Transverse colon (tissue), 4 donors: ENCODE measurements at regions not wholly inside any gene's neighbourhood (a gene's known extent, or its start where the extent isn't known, plus 50 kb on each side); places are given as distances from the start of the nearest gene placed in this dataset.

ENCODE experiments used
- DNase-seq: peaks from one replicate; pipeline ENCODE4 v3.0.0-alpha.2; 2019
- H3K27ac ChIP-seq, 4 donors: fragments of 200-600 bp; sonication (generic); 2 replicates each; pipeline ENCODE4 v1.5.1; 2016 to 2018; ENCODE audit warnings: inconsistent platforms in 4 of 4
- H3K27me3 ChIP-seq: fragments of 200-600 bp; sonication (generic); 2 replicates; pipeline ENCODE4 v1.5.1; 2017; ENCODE audit warnings: inconsistent platforms
- H3K36me3 ChIP-seq, 4 donors: fragments of 200-600 bp; sonication (generic); 2 replicates each; pipeline ENCODE4 v1.5.1; 2017 to 2019; ENCODE audit warnings: inconsistent platforms in 4 of 4
- H3K4me1 ChIP-seq, 4 donors: fragments of 200-600 bp; sonication (generic); 2 replicates each; pipeline ENCODE4 v1.5.1; 2017 to 2020; ENCODE audit warnings: inconsistent platforms in 4 of 4
- H3K4me3 ChIP-seq, 4 donors: fragments of 200-600 bp; sonication (generic); 1 replicate in 1 of 4; 2 replicates in 3 of 4; pipeline versions ENCODE4 v1.5.1 to v1.6.1; 2017 to 2019; ENCODE audit warnings: inconsistent platforms in 4 of 4
- H3K9me3 ChIP-seq, 2 donors: fragments of 200-600 bp; sonication (generic); 2 replicates each; pipeline ENCODE4 v1.5.1; 2017 to 2019; ENCODE audit warnings: inconsistent platforms in 2 of 2
- EP300 ChIP-seq: sonication (generic); formaldehyde crosslinking; IDR thresholded peaks from one replicate; pipeline ENCODE4 v1.6.1; 2017; ENCODE audit warnings: antibody characterized with exemption, low read depth
- POLR2A ChIP-seq: fragments of 450-650 bp; IDR thresholded peaks from one replicate; pipeline ENCODE4 v1.6.1; 2016; ENCODE audit warnings: antibody characterized with exemption, mild to moderate bottlenecking, moderate library complexity
- POLR2AphosphoS5 ChIP-seq, 3 donors: sonication (generic); formaldehyde crosslinking; IDR thresholded peaks; one replicate each; pipeline ENCODE4 v1.6.1; 2016; ENCODE audit warnings: antibody characterized with exemption in 3 of 3
- WGBS, 2 donors: methylation state at CpG; one replicate each; pipeline ENCODE4 v1.1.5; 2018; ENCODE audit warnings: low coverage in 1 of 2; 5-methylcytosine and 5-hydroxymethylcytosine counted together
- in situ Hi-C, 4 donors: fragments of 200-750 bp; cut with MboI; loops; one replicate each; pipeline versions ENCODE4 v1.15.0 to v1.15.1; 2017; ENCODE audit warnings: low sequenced_read_pairs in 3 of 4, low pct_ligation_motif_present in 1 of 4, low pct_unique_long_range_greater_than_20kb in 1 of 4
- intact Hi-C: fragments of 100-400 bp; cut with DNase I; formaldehyde crosslinking; loops from one replicate; pipeline ENCODE4 v1.15.1; 2023; ENCODE audit warnings: low total_unique reads
- TF ChIP-seq, protein P1 (sequence below), 5 experiments: fragments of 200-600 bp in 3 of 5; fragments of 450-650 bp in 2 of 5; sonication (generic) in 3 of 5; IDR thresholded peaks; 1 replicate in 2 of 5; 2 replicates in 3 of 5; pipeline ENCODE4 v1.5.1; 2016 to 2017; ENCODE audit warnings: antibody characterized with exemption in 5 of 5, inconsistent platforms in 3 of 5, mild to moderate bottlenecking in 2 of 5, moderate library complexity in 1 of 5

DNA sequence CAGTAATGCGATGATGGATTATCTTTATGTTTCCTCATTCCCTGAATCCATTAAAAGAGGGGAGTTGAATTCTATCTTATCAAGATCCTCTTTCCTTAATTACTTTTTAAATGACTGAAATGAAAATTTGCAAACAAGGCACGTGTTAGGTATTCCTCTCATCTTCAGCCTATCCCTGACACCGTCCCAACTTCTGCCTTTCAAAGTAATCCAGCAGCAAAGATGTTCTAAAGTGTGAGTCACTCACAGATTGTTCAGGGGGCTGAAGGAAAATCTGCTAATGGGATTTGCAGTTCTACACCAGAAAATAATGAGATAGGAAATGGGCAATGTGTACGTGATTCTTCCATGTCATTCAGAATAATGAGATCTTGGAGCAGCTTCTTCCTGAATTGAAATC, 403.0 kb downstream of the ARHGEF28 start:
- TF ChIP-seq EP300, result no peak
- TF ChIP-seq POLR2A, result no peak
- no peak for TF ChIP-seq POLR2AphosphoS5 (IDR thresholded peaks at IDR 0.05)
- TF ChIP-seq, protein P1, sequence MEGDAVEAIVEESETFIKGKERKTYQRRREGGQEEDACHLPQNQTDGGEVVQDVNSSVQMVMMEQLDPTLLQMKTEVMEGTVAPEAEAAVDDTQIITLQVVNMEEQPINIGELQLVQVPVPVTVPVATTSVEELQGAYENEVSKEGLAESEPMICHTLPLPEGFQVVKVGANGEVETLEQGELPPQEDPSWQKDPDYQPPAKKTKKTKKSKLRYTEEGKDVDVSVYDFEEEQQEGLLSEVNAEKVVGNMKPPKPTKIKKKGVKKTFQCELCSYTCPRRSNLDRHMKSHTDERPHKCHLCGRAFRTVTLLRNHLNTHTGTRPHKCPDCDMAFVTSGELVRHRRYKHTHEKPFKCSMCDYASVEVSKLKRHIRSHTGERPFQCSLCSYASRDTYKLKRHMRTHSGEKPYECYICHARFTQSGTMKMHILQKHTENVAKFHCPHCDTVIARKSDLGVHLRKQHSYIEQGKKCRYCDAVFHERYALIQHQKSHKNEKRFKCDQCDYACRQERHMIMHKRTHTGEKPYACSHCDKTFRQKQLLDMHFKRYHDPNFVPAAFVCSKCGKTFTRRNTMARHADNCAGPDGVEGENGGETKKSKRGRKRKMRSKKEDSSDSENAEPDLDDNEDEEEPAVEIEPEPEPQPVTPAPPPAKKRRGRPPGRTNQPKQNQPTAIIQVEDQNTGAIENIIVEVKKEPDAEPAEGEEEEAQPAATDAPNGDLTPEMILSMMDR (IDR thresholded peaks at IDR 0.05), result no peak
- Histone ChIP-seq H3K9me3 (no peaks in the 10 kb centered on the region), H3K27ac (no peak overlapping the region), H3K4me3 (no peak overlapping the region), H3K27me3 (no peaks in the 10 kb centered on the region), H3K36me3 (no peaks in the 10 kb centered on the region), H3K4me1 (no peaks in the 10 kb centered on the region)
- 88 to 90% methylated on average over 4 of the region's 4 CpGs for WGBS, 2 donors
- intact Hi-C loops, result no loop called here
- in situ Hi-C loops, result loop anchor here in 2 of 4 donors (25.0 kb wide), 1 partner anchor 608 kb away; the partner anchor contains the start of gene ENC1 (in 2 of the 2)
- DNase-seq, result no peak

DNA sequence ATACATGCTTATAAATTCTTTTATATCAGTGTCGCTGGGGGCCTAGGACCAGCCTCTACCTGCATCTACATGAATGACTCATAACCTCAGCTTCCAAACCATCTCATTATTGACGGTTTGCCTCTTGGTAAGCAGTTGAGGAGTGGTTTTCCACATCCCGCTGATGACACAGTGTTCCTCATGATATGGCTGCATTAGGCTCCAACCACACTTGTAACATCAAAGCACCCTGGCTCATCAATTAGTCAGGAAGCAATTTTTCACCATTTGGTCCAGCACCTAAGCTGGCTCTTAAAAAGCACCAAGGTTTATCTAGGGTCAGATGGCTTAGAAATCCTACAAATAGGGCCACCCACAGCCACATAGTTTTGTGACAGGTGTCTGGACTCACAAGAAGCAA, 402.4 kb downstream of the ARHGEF28 start:
- H3K4me3 ChIP-seq, result no peak overlapping the region
- intact Hi-C loops, result no loop called here
- H3K4me1 ChIP-seq, result no peaks in the 10 kb centered on the region
- no peak for DNase-seq
- 82 to 88% methylated on average over 3 of the region's 3 CpGs for WGBS, 2 donors
- in situ Hi-C loops, result loop anchor here in 2 of 4 donors (25.0 kb wide), 1 partner anchor 609 kb away; the partner anchor contains the start of gene ENC1 (in 2 of the 2)
- TF ChIP-seq EP300 (no peak), POLR2AphosphoS5 (IDR thresholded peaks at IDR 0.05) (no peak), POLR2A (no peak)
- TF ChIP-seq, protein P1 (IDR thresholded peaks at IDR 0.05), result no peak
- no peaks in the 10 kb centered on the region for H3K27me3 ChIP-seq
- H3K9me3 ChIP-seq, result no peaks in the 10 kb centered on the region
- no peaks in the 10 kb centered on the region for H3K36me3 ChIP-seq
- H3K27ac ChIP-seq, result no peak overlapping the region

DNA sequence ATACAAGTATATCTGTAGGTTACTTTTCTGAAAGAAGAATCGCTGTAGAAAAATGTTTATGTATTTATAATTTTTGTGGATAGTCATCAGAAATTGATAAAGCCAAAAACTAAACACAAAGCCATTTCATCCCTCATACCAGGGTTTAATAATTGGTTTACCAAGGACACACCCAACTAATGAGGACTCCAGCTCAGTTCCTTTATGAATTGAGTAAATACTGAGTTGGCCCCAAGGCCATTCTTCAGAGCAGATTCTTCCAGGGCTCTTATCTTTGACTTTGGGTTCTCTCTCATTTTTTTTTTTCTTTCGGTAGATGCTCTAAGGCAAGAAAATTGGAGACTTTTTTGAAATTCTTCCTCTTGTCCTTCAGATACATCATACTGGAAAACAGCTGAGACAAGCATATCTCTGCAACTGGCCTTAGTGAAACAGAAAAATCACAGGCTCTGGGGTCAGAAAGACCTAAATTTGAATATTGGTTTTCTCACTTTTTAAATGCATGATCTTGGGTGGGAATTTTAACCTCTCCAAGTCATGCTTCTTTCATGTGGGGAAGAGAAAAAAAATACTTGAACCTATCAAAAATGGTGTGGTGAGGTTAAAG, 401.8 kb downstream of the ARHGEF28 start:
- Histone ChIP-seq H3K9me3 (no peaks in the 10 kb centered on the region), H3K27ac (no peak overlapping the region), H3K27me3 (no peaks in the 10 kb centered on the region), H3K4me3 (no peak overlapping the region), H3K36me3 (no peaks in the 10 kb centered on the region), H3K4me1 (no peaks in the 10 kb centered on the region)
- DNase-seq, result no peak
- intact Hi-C loops (no loop called here), in situ Hi-C loops (loop anchor here in 2 of 4 donors (25.0 kb wide), 1 partner anchor 609 kb away; the partner anchor contains the start of gene ENC1 (in 2 of the 2))
- TF ChIP-seq, protein P1 (IDR thresholded peaks at IDR 0.05), result no peak
- TF ChIP-seq POLR2A (no peak), POLR2AphosphoS5 (IDR thresholded peaks at IDR 0.05) (no peak), EP300 (no peak)
- 91 to 100% methylated on average over 2 of the region's 2 CpGs for WGBS, 2 donors

DNA sequence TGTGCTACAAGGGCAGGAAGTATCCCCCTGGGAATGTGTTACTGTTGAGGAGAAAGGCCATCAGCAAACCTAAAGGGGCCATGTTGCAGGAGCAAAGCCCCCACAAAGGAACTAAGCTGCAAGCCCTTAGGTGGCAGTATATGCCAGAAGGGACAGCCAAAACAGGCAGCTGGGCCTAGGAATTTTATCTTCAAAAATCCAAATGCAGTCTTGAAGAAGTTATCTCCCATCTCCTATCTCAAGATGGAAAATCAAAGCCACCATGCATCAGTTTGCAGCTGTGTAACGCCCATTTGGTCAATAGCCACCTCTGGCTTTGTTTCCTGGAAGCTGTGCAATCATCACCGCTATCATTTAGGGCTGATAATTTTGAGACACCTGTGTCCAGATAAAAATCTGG, 400.3 kb downstream of the ARHGEF28 start:
- no peak for TF ChIP-seq POLR2A
- TF ChIP-seq, protein P1 (IDR thresholded peaks at IDR 0.05), result no peak
- TF ChIP-seq POLR2AphosphoS5 (IDR thresholded peaks at IDR 0.05), result no peak
- no peak for TF ChIP-seq EP300
- WGBS, 2 donors, result 80% methylated on average over 2 of the region's 2 CpGs; no CpG with 5 or more reads in 1 of the 2 donors
- in situ Hi-C loops, result loop anchor here in 2 of 4 donors (25.0 kb wide), 1 partner anchor 611 kb away; the partner anchor contains the start of gene ENC1 (in 2 of the 2)

More for the DNA sequence above, 400.3 kb downstream of the ARHGEF28 start:
- DNase-seq, result no peak
- H3K4me1 ChIP-seq, result no peaks in the 10 kb centered on the region
- H3K27ac ChIP-seq, result no peak overlapping the region
- H3K36me3 ChIP-seq, result no peaks in the 10 kb centered on the region
- no peaks in the 10 kb centered on the region for H3K27me3 ChIP-seq
- H3K4me3 ChIP-seq, result no peak overlapping the region
- intact Hi-C loops, result no loop called here
- no peaks in the 10 kb centered on the region for H3K9me3 ChIP-seq
